HG02981 (cell line): ENCODE measurements at regions not wholly inside any gene's neighbourhood (a gene's known extent, or its start where the extent isn't known, plus 50 kb on each side); places are given as distances from the start of the nearest gene placed in this dataset.

ENCODE experiments used
- ATAC-seq: cut with Tn5 transposase; IDR thresholded peaks from one replicate; pipeline ENCODE4 v1.9.1; 2021; ENCODE audit warnings: mild to moderate bottlenecking, moderate library complexity; ENCODE audit not compliant: unreplicated experiment

DNA sequence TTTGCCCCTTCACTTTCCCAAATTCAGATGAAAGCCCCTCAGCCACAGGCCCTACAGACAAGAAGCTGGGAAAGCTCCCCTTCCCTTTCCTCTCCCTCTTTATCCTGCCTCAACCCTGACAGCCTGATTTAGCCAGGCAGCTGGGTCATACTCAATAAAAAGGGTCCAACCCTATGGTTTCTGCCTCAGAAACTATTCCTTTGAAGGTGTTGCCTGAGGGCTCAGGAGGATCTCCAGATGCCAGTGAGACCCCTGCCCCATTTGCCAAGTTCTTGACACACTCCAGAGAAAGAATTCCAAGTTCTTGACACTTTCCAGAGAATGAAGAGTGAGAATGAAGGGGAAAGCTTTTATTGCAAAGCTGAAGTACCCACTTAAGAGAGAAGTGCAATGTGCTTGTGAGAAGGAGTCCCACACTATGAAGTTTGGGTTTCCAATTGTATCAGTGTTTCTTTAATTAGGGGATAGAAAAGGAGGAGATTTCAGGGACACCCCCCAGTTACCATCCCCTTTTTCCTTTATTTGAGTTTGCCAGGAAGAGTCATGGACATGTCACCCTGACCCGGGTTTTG, 576.2 kb downstream of the METTL4 start:
- no peak for ATAC-seq

DNA sequence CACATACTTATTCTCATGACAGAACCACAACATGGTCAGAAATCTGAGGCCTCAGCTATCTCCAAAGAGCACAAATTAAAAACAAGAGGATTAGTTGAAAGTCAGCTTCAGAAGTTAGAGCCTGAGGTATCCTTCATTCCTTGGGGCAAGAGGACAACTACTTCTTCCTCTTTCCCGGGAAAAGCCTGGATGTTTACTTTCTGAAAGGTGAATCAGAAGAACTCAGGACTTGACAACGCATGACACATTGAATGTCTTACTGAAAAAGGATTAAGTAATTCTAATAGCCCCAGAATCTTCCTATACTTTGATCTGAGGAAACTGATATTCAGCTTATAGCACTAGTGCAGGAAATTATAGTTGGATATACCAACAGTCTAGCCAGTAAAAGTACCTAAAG, 573.2 kb downstream of the METTL4 start:
- no peak for ATAC-seq

DNA sequence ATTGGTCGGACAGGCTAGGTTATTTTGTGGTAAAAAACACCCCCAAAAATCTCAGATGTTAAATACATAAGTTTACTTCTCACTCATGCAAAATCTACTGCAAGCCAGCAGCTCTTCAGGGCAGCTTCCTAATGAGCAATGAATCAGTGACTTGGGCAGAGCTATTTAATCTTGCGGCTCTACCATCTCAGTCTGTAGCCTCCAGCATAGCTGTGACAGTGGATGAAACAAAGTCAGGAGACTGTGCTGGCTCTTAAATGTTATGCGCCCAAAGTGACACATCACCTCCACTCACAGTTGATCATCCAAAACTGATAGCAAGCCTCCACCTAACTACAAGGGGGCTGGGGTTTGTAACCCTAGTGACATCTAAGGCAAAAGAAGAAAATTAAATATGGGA, 571.9 kb downstream of the METTL4 start:
- no peak for ATAC-seq

DNA sequence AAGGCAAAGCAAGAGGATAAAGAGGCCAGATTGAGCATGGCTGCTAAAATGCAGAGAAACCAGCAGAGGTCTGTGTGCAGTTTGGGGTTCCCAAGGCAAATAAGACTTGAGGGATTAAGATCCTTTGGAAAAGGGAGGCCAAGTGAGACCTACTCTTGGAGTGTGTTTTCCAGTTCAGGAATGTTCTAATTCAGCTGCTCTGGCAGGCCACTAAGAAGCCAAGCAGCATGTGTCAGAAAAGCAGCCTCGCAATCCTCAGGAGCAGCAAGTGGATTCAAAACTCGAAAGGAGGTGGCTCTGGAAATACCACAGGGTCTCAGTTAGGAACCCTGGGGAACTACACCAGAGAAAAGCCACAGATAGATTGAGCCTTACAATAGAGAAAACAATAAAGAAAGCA, 569.2 kb downstream of the METTL4 start:
- no peak for ATAC-seq

DNA sequence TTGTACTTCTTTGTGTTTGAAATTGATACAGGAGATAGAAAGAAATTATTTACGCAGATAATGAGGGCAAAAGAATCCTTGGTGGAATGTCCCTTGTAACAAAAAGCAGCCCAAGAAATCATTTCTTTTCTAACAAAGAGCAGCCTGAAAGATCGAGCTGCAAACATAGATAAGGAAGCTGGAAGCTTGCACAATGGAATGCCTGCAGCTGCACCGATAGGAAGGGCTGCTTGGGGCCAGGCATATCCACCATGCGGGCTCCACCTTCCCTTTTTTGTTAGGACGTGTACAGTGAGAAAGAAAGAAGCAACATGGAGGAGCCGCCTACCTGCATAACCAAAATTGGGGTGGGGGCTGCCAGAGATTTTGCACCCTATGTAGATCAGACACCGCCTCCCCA, 568.7 kb downstream of the METTL4 start:
- ATAC-seq, result no peak

DNA sequence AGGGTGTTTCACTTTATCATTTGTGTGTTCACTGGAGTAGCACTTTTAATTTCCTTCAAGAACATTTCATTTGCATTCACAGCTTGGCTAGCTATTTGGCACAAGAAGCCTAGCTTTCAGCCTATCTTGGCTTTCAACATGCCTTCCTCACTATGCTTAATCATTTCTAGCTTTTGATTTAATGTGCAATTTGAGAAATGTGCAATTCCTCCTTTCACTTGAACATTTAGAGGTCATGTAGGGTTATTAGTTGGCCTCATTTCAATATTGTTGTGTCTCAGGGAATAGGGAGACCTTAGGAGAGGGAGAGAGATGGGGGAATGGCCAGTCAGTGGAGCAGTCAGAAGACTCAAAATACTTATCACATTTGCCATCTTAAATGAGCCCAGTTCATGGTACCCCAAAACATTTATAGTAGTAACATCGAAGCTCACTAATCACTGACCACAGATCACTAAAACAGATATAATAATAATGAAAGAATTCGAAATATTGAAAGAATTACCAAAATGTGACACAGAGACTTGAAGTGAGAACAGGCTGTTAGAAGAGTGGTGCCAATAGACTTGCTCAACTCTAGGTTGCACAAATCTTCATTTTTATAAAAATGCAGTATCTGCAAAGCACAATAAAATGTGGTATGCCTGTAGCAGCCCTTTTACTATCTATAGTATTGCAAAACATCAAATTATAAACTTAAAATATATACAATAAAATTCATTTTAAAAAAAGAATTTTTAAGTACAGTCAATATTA, 561.2 kb downstream of the METTL4 start:
- no peak for ATAC-seq

DNA sequence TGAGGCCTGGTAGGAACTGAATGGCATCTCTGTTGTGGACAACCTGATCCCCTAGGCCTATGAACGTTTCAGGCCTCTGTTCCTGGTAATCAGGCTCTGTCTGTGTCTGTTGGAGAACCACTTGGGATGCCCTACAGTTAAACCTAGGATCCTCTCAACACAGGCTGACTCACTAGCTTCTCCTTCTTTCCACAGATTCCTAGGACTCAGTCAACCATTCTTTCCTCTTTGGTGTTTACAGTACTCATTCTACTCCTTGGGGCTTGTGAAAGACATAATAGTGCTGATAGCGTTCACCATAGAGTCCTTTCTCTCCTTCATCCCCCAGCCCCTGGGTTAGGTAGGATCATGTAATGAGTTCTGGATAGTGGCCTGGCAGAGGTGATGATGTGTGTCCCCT, 544.3 kb downstream of the METTL4 start:
- ATAC-seq, result no peak

DNA sequence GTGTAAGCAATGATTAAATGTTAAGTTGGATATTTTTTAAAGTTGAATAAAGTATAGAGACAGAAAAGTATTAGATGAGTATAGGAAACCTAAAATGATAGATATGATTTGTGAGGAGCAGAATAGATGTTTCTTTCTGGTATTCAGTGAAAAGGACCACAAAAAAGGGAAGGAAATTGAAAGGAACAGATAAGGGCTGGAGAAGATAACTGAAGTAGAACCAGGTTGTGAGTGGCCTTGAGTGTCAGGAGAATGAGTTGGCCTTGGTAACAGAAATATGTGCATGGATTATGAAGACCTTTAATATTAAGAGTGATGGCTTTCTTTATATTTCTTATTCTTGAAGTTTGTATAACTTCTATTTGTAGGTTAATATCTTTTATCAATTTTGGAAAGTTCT, 543.5 kb downstream of the METTL4 start:
- ATAC-seq, result no peak

DNA sequence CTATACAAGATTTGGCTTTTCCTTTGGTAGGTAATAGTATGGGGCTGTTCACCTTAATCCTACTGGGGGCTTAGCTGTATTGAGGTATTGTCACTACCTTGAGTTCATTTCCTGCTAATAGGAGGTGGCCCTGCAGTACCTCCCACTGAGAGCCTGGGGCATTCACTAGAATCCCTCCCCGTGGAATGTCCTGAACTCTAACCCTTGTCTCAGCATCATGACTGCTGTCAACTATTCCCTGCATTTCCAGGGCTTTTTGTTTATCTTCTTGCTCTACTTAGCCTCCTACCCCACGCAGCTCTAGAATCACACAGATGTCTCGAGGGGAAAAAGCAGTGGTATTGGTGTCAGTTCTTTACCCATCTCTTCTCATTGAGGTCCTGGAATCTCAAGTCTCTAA, 542.3 kb downstream of the METTL4 start:
- no peak for ATAC-seq

DNA sequence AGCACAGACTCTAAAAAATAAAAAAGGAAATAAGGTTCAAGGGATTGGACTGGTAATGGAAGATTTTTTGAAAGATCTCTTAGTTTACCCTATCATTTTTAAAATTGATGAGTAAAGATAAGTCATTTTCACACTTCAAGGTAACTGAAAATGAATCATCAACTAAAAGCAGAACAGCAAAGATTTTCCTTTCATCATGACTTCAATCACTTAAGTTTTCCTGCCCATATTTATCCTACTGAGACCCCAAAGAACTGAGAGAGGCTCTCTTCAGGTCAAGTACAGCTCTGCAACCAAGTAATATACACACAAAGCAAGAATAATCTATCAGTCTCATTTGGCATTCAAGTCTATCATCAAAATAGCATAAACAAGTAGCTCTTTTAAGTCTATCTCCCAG, 540.7 kb downstream of the METTL4 start:
- ATAC-seq, result no peak

DNA sequence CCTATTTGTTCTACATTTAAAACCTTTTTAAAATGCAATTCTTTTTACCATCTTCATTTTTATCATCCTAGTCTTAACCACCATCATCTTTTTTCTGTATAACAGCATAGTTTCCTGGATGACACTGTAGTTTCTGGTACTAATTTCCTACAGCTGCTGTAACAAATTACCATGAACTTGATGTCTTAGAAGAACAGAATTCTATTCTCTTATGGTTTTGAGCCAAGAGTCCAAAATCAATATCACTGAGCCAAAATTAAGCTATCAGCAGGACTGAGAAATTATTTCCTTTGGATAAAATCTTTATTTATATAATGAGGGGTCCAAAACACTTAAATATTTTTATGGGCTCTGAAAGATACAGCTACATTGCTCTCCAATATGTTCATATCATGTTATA, 539.3 kb downstream of the METTL4 start:
- ATAC-seq, result no peak

DNA sequence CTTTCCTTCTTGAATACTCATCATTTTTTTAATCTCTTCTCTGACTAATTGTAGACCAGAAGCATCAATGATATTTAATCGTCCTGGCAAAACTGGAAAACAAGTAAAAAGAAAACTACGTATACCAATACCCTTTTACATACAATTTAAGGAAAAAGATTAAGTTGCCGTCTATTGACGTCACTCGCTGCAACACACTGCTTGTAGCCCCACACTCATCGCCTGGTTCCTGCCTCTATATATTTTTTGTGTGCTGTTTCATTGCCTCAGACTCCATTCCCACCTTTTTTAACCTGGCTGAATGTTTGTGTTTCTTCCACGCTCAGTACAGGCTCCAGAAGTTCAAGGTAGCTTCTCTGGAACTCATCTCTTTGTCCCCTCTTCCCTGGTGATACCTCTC, 536.2 kb downstream of the METTL4 start:
- no peak for ATAC-seq

DNA sequence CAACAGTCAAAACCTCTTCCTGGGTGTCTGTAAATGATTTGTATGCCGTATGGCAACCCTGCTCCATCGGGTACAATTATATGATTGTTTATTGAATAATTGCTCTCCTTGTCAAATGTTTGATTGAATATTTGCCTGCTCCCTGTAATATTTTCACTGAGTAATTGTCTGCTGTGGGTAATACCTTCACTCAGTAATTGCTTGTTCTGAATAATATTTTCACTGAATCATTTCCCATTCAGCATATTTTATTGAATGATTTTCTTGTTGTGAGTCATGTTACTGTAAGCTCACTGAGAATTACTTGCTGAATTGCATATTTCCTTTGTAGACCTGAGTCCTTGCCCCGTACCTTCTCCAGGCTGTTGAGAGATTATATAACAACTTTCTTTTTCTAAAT, 535.2 kb downstream of the METTL4 start:
- no peak for ATAC-seq

DNA sequence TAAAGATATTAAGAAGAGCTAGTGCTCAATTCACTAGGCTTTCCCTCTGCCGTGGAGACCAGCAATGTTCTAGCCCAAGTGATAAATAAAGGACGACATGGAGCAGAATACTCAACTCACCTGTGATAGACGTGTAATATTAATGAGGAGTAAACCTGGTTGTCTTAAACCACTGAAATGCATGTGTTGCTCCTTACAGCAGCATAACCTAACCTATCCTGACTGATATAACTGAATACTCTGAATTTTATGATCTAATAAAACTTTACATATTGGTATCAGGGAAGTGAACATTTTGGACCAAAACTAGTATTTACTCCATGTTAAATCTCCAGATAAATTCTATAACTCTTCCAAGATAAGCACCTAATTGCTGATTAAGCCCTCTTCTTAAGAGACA, 531.0 kb downstream of the METTL4 start:
- no peak for ATAC-seq

DNA sequence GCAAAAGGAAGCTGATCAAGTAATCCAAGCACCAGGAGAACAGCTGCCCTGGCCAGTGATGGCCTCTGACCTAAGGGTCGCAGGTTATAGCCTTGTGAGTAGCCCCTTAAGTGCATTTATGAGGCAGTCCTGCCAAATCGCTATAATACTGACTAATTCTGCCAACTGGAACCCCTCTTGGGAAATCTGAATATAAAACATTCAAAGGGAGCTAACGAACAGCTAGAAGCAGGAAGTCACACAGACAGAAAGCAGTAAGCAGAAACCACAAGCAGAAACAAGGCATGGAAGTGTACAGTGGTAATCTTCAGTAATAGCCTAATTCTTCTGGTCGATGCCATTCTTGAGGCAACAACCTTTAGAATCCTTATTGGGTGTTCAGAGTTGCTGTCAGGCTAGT, 521.3 kb downstream of the METTL4 start:
- no peak for ATAC-seq

DNA sequence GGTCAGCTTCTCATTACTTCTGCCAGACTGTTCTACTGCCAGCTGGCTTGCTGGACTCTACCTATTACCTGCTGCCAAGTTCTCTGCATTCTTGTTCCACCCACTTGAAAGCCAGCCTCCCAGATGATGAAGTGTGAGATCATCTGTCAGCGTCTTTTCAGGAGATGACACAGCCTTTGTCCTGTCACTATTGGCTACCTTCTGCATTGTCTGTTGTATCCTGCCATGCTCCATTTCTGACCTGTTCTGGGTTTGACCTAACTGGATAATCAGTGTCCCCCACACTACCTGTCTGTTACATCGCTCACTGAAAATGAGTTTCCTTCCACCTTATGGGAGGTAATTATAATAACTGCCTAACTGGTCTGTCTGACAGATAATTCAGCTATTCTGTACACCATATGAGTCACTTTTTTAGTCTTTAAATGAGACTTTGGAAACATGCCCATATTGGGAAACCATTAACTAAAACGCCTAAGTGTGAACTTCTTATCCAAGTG, 520.6 kb downstream of the METTL4 start:
- ATAC-seq, result no peak

DNA sequence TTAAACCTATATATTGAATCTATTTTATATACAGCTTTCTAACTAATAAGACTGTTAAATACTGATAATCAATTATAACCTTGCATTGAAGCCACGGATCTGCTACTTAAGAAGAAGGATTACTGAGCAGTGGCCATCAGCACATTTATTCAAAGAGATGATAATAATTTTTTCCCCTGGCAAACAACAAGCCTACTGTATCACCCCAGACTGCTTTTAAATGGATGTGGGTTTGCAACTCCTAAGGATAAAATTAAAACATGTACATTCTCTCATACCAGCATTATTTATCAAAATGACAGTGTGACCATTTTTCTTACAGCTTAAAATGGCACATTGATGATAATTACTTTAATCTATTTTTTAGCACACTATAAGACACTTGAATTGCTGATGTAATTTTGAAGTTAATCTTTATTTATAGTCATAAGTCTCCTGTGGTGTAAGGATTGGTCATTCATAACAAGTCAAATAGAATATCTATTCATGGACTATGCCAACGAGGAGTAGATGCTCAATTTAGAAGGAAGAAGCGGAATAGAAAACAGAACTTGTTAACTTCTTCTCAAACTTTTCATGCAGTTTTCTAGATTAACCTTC, 517.7 kb downstream of the METTL4 start:
- ATAC-seq, result no peak

DNA sequence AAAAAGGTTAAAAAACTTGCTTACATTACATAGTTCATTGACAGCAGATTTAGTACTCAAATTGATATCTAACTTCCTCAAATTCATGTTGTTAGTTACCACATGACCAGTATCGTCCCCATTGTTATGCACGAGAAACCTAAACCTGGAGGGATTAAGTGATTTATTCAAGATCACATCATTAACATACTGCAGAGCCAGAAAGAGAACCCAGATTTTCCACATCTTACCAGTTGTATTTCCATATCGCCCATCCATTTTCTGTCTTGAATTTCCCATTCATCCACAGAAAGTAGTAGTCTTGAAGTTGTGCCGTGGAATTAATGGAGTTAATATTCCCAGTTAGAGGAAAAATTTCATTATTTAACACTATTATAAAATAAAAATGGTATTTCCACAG, 512.0 kb downstream of the METTL4 start:
- no peak for ATAC-seq

DNA sequence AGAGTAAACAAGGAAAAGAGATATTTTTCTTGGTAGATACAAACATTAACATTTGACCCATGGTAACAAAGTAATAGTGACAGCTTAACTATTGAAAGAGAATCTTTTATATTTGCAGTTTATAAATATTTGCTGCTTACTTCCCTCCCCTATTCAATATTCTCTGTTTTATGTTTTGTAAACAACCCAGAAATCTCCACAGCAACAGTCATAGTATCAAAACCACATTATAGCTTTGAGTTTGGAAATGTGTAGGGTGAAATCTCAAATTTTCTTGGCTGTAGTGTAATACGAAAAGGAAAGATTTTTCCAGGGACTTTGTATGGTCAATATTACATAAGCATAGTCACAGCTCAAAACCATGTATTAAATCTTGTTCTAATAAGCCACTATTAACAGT, 511.2 kb downstream of the METTL4 start:
- no peak for ATAC-seq

DNA sequence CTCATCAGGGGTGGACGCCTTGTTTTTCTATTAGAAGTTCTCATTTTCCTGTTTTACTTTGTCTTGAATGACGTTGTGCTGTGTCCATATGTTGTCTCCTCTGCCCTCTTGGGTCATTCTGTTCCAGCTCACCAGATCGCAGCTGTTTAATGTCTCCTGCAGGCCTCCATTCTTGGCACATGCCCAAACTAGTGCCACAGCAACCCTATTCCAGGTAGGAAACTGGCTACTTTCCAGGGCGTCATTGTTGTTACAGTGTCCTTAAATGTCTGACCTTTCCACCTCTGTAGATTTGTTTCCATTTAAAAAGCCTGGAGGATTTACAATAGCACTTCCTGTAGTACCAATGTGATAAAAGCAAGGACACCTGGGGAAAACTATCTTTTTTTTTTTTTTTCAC, 500.7 kb downstream of the METTL4 start:
- no peak for ATAC-seq

DNA sequence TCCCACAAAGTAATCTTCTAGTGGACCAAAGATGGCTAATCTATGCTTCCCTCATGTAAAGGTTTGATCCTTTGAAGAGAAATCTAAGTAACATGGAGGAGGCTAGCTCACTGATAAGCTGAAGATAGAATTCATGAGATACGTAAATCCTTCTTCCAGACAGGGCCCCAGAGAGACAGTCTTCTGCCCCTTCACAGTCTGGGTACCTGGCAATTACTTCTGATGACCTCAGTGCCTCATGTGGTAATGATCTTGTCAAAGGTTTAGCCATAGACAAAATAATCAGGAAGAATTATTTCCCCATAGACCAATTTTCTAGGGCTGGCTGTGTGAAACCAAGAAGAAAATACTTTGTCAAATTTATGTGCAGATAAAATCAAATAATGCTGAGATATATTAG, 495.8 kb downstream of the METTL4 start:
- no peak for ATAC-seq

DNA sequence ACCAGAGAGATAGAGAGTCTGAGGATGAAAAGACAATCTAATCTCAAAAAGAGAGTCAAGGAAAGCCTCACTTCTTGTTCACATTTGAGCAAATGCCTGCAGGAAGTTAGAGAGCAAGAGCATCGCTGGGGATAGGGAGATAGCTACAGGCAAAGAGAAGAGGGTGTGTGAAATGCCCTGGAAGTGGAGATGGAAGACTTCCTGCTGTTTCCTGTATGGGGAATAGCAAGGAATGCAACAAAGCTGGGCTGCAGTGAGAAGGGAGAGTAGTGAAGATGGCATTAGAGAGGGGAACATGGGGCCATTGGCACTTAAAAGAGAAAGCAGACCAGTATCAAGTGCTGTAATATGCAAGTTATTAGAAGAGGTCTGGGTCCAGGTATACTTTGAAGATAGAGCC, 488.6 kb downstream of the METTL4 start:
- no peak for ATAC-seq
